Activated CD8-positive, alpha-beta T cell treated with anti-CD3 and anti-CD28 coated beads, Interleukin-2, amount 10 ng/mL, durations not matched to agents 7 days and 5 days (primary cell): ENCODE measurements at regions not wholly inside any gene's neighbourhood (a gene's known extent, or its start where the extent isn't known, plus 50 kb on each side); places are given as distances from the start of the nearest gene placed in this dataset.
"Not testable (repeated sequence)": the region's sequence is repeated elsewhere in the genome, so short reads cannot be mapped to it uniquely, and the experiment has no call there.

Experiments used
- ATAC-seq: fragments of 150-1000 bp; cut with Tn5 transposase; one replicate; pipeline ENCODE4 v1.10.0; 2021; ENCODE audit warnings: moderate library complexity
- CTCF ChIA-PET: fragments of 350-600 bp; sonication (Branson Sonifier 250); formaldehyde crosslinking; loops from one replicate; lab custom pipeline; 2021; ENCODE audit warnings: antibody characterized with exemption; lab: Charles Lee
- POLR2A ChIA-PET: fragments of 350-600 bp; sonication (Branson Sonifier 250); formaldehyde crosslinking; loops from one replicate; lab custom pipeline; 2021; ENCODE audit warnings: antibody characterized with exemption; lab: Charles Lee
- DNase-seq: peaks from one replicate; pipeline ENCODE4 v3.0.0-alpha.2; 2020
- H3K27ac Mint-ChIP-seq: one replicate; pipeline ENCODE4 v1.8.0; 2021; ENCODE audit warnings: mild to moderate bottlenecking, mixed read lengths
- H3K27me3 Mint-ChIP-seq: one replicate; pipeline ENCODE4 v1.8.0; 2021; ENCODE audit warnings: low read depth, mixed read lengths
- H3K36me3 Mint-ChIP-seq: one replicate; pipeline ENCODE4 v1.8.0; 2021; ENCODE audit warnings: low read depth, mixed read lengths
- H3K4me1 Mint-ChIP-seq: one replicate; pipeline ENCODE4 v1.8.0; 2021; ENCODE audit warnings: low read depth, mixed read lengths
- H3K4me3 Mint-ChIP-seq: one replicate; pipeline ENCODE4 v1.8.0; 2021; ENCODE audit warnings: mild to moderate bottlenecking, mixed read lengths
- H3K9me3 Mint-ChIP-seq: one replicate; pipeline ENCODE4 v1.8.0; 2022; ENCODE audit warnings: mixed read lengths; ENCODE audit not compliant: insufficient read depth

- H3K4me3 Mint-ChIP-seq: no peak overlapping the region
- ATAC-seq (no peak), DNase-seq (no peak)
- H3K4me1 Mint-ChIP-seq: no peaks in the 10 kb centered on the region
- H3K27me3 Mint-ChIP-seq: peaks cover 11% of the 10 kb centered on the region
- POLR2A ChIA-PET: no interaction called here
- H3K27ac Mint-ChIP-seq: no peak overlapping the region
- H3K9me3 Mint-ChIP-seq: no peaks in the 10 kb centered on the region
- CTCF ChIA-PET: no interaction called here
- H3K36me3 Mint-ChIP-seq: no peaks in the 10 kb centered on the region
Measured at GRCh38 chr15:26134152-26134551, 271.0 kb upstream of the ATP10A start.

- ChIA-PET POLR2A (no interaction called here), CTCF (no interaction called here)
- Mint-ChIP-seq H3K36me3 (no peaks in the 10 kb centered on the region), H3K9me3 (no peaks in the 10 kb centered on the region), H3K27me3 (peaks cover 11% of the 10 kb centered on the region), H3K27ac (no peak overlapping the region), H3K4me3 (no peak overlapping the region), H3K4me1 (no peaks in the 10 kb centered on the region)
- ATAC-seq (no peak), DNase-seq (no peak)
Measured at GRCh38 chr15:26132811-26133210, 269.7 kb upstream of the ATP10A start.

GRCh38 chr15:26129852-26130251 is 266.7 kb upstream of the ATP10A start:
- Mint-ChIP-seq H3K27ac (no peak overlapping the region), H3K36me3 (no peaks in the 10 kb centered on the region), H3K27me3 (peaks cover 11% of the 10 kb centered on the region), H3K9me3 (no peaks in the 10 kb centered on the region), H3K4me1 (no peaks in the 10 kb centered on the region), H3K4me3 (no peak overlapping the region)
- ATAC-seq (no peak), DNase-seq (no peak)
- CTCF ChIA-PET: no interaction called here
- POLR2A ChIA-PET: no interaction called here

GRCh38 chr15:26128611-26129140 is 265.5 kb upstream of the ATP10A start:
- CTCF ChIA-PET: no interaction called here
- Mint-ChIP-seq H3K36me3 (no peaks in the 10 kb centered on the region), H3K27me3 (peaks cover 11% of the 10 kb centered on the region), H3K27ac (no peak overlapping the region), H3K4me1 (no peaks in the 10 kb centered on the region), H3K9me3 (no peaks in the 10 kb centered on the region), H3K4me3 (no peak overlapping the region)
- POLR2A ChIA-PET: no interaction called here
- DNase-seq (no peak), ATAC-seq (no peak)

- Mint-ChIP-seq H3K27me3 (peaks cover 4% of the 10 kb centered on the region), H3K27ac (no peak overlapping the region), H3K4me1 (no peaks in the 10 kb centered on the region)
Measured at GRCh38 chr15:26126819-26127387, 263.8 kb upstream of the ATP10A start.

GRCh38 chr15:26126070-26126469 is 262.9 kb upstream of the ATP10A start:
- Mint-ChIP-seq H3K9me3 (no peaks in the 10 kb centered on the region), H3K4me1 (no peaks in the 10 kb centered on the region), H3K4me3 (no peak overlapping the region), H3K27me3 (peaks cover 4% of the 10 kb centered on the region), H3K27ac (no peak overlapping the region), H3K36me3 (no peaks in the 10 kb centered on the region)
- ATAC-seq (no peak), DNase-seq (no peak)
- POLR2A ChIA-PET: no interaction called here
- CTCF ChIA-PET: no interaction called here

More at GRCh38 chr15:26126819-26127387, 263.8 kb upstream of the ATP10A start:
- DNase-seq (no peak), ATAC-seq (no peak)
- CTCF ChIA-PET: no interaction called here
- Mint-ChIP-seq H3K4me3 (no peak overlapping the region), H3K36me3 (no peaks in the 10 kb centered on the region), H3K9me3 (no peaks in the 10 kb centered on the region)
- POLR2A ChIA-PET: no interaction called here

- Mint-ChIP-seq H3K4me3 (no peak overlapping the region), H3K27ac (no peak overlapping the region), H3K27me3 (peaks cover 4% of the 10 kb centered on the region), H3K36me3 (no peaks in the 10 kb centered on the region), H3K9me3 (no peaks in the 10 kb centered on the region), H3K4me1 (no peaks in the 10 kb centered on the region)
- ChIA-PET CTCF (no interaction called here), POLR2A (no interaction called here)
- ATAC-seq (no peak), DNase-seq (no peak)
Measured at GRCh38 chr15:26125664-26126063, 262.5 kb upstream of the ATP10A start.

- Mint-ChIP-seq H3K27ac (no peak overlapping the region), H3K9me3 (no peaks in the 10 kb centered on the region)
- ATAC-seq: no peak
Measured at GRCh38 chr15:26119322-26119721, 256.2 kb upstream of the ATP10A start.

GRCh38 chr15:26115229-26115943 is 252.3 kb upstream of the ATP10A start:
- Mint-ChIP-seq H3K36me3 (no peaks in the 10 kb centered on the region), H3K4me1 (no peaks in the 10 kb centered on the region), H3K27ac (no peak overlapping the region), H3K4me3 (no peak overlapping the region), H3K9me3 (no peaks in the 10 kb centered on the region), H3K27me3 (no peaks in the 10 kb centered on the region)
- ChIA-PET CTCF (no interaction called here), POLR2A (no interaction called here)
- DNase-seq (no peak), ATAC-seq (no peak)

More at GRCh38 chr15:26119322-26119721, 256.2 kb upstream of the ATP10A start:
- Mint-ChIP-seq H3K4me1 (no peaks in the 10 kb centered on the region), H3K36me3 (no peaks in the 10 kb centered on the region), H3K27me3 (no peaks in the 10 kb centered on the region), H3K4me3 (no peak overlapping the region)
- DNase-seq: no peak
- POLR2A ChIA-PET: no interaction called here
- CTCF ChIA-PET: no interaction called here

- H3K4me3 Mint-ChIP-seq, H3K36me3 Mint-ChIP-seq, CTCF ChIA-PET, H3K9me3 Mint-ChIP-seq, ATAC-seq, POLR2A ChIA-PET, H3K4me1 Mint-ChIP-seq, H3K27me3 Mint-ChIP-seq, H3K27ac Mint-ChIP-seq, DNase-seq: not testable (repeated sequence)
Measured at GRCh38 chr15:26114128-26114527, 251.0 kb upstream of the ATP10A start.

GRCh38 chr15:26113296-26113695 is 250.2 kb upstream of the ATP10A start:
- ChIA-PET CTCF (no interaction called here), POLR2A (no interaction called here)
- Mint-ChIP-seq H3K4me3 (no peak overlapping the region), H3K36me3 (no peaks in the 10 kb centered on the region), H3K27me3 (no peaks in the 10 kb centered on the region), H3K9me3 (no peaks in the 10 kb centered on the region), H3K27ac (no peak overlapping the region), H3K4me1 (no peaks in the 10 kb centered on the region)
- ATAC-seq (no peak), DNase-seq (no peak)

- H3K27ac Mint-ChIP-seq: no peak overlapping the region
- H3K4me3 Mint-ChIP-seq: no peak overlapping the region
- no peaks in the 10 kb centered on the region for H3K27me3 Mint-ChIP-seq
- DNase-seq (no peak), ATAC-seq (no peak)
- ChIA-PET POLR2A (no interaction called here), CTCF (no interaction called here)
- H3K9me3 Mint-ChIP-seq: no peaks in the 10 kb centered on the region
- no peaks in the 10 kb centered on the region for H3K4me1 Mint-ChIP-seq
- no peaks in the 10 kb centered on the region for H3K36me3 Mint-ChIP-seq
Measured at GRCh38 chr15:26109203-26109602, 246.1 kb upstream of the ATP10A start.
